ENCODE measurements at regions not wholly inside any gene's neighbourhood (a gene's known extent, or its start where the extent isn't known, plus 50 kb on each side); places are given as distances from the start of the nearest gene placed in this dataset.

- H3K9ac ChIP-seq (ENCODE audit: low read length): no peak overlapping the region
- no peak overlapping the region for H3K27ac ChIP-seq (ENCODE audit: low read length)
- H2AFZ ChIP-seq (ENCODE audit: low read depth, low read length): no peak overlapping the region
- H3K4me2 ChIP-seq (ENCODE audit: low read length): no peak overlapping the region
- H3K27me3 ChIP-seq (ENCODE audit: insufficient read depth, low read depth, low read length): no peaks in the 10 kb centered on the region
- no peaks in the 10 kb centered on the region for H3K9me2 ChIP-seq (ENCODE audit: insufficient read depth, low read length)
- H4K20me1 ChIP-seq (ENCODE audit: insufficient read depth): no peaks in the 10 kb centered on the region
- H3K9me3 ChIP-seq (ENCODE audit: low read length): no peaks in the 10 kb centered on the region
- H3K36me3 ChIP-seq (ENCODE audit: insufficient read depth, low read length): no peaks in the 10 kb centered on the region
- H3K4me3 ChIP-seq (ENCODE audit: low read length): no peak overlapping the region
- H3K79me2 ChIP-seq (replicated peaks; ENCODE audit: insufficient read depth, low read length): no peaks in the 10 kb centered on the region
- no peaks in the 10 kb centered on the region for H3F3A ChIP-seq (ENCODE audit: insufficient read depth, low read length, poor library complexity, severe bottlenecking)
- TF ChIP-seq, protein P1, sequence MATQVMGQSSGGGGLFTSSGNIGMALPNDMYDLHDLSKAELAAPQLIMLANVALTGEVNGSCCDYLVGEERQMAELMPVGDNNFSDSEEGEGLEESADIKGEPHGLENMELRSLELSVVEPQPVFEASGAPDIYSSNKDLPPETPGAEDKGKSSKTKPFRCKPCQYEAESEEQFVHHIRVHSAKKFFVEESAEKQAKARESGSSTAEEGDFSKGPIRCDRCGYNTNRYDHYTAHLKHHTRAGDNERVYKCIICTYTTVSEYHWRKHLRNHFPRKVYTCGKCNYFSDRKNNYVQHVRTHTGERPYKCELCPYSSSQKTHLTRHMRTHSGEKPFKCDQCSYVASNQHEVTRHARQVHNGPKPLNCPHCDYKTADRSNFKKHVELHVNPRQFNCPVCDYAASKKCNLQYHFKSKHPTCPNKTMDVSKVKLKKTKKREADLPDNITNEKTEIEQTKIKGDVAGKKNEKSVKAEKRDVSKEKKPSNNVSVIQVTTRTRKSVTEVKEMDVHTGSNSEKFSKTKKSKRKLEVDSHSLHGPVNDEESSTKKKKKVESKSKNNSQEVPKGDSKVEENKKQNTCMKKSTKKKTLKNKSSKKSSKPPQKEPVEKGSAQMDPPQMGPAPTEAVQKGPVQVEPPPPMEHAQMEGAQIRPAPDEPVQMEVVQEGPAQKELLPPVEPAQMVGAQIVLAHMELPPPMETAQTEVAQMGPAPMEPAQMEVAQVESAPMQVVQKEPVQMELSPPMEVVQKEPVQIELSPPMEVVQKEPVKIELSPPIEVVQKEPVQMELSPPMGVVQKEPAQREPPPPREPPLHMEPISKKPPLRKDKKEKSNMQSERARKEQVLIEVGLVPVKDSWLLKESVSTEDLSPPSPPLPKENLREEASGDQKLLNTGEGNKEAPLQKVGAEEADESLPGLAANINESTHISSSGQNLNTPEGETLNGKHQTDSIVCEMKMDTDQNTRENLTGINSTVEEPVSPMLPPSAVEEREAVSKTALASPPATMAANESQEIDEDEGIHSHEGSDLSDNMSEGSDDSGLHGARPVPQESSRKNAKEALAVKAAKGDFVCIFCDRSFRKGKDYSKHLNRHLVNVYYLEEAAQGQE (IDR thresholded peaks at IDR 0.05; ENCODE audit: borderline replicate concordance): no peak
- no peak for TF ChIP-seq MXI1 (conservative IDR thresholded peaks at IDR 0.05; ENCODE audit: poor library complexity, severe bottlenecking)
- TF ChIP-seq CTCF (IDR thresholded peaks at IDR 0.05; ENCODE audit: poor library complexity, severe bottlenecking): no peak
- TF ChIP-seq POLR2AphosphoS5 (IDR thresholded peaks at IDR 0.05): no peak
- no peak for TF ChIP-seq RAD21 (conservative IDR thresholded peaks at IDR 0.05)
- TF ChIP-seq TAF1 (IDR thresholded peaks at IDR 0.05; ENCODE audit: low read depth): no peak
- no peak for TF ChIP-seq SMC3 (conservative IDR thresholded peaks at IDR 0.05; ENCODE audit: poor library complexity)
- TF ChIP-seq EP300 (conservative IDR thresholded peaks at IDR 0.05; ENCODE audit: poor library complexity, severe bottlenecking): no peak
- no peak for TF ChIP-seq EZH2 (IDR thresholded peaks at IDR 0.05; ENCODE audit: borderline replicate concordance, insufficient read depth, low read length, poor library complexity, severe bottlenecking)
Observed at GRCh38 chr13:71118779-71119364, 748.1 kb downstream of the DACH1 start.

GRCh38 chr13:71117920-71118319 is 749.1 kb downstream of the DACH1 start:
- H2AFZ ChIP-seq (ENCODE audit: low read depth, low read length): no peak overlapping the region
- no peaks in the 10 kb centered on the region for H3K9me2 ChIP-seq (ENCODE audit: insufficient read depth, low read length)
- no peak overlapping the region for H3K9ac ChIP-seq (ENCODE audit: low read length)
- no peaks in the 10 kb centered on the region for H3F3A ChIP-seq (ENCODE audit: insufficient read depth, low read length, poor library complexity, severe bottlenecking)
- no peak for TF ChIP-seq SMC3 (conservative IDR thresholded peaks at IDR 0.05; ENCODE audit: poor library complexity)
- TF ChIP-seq POLR2AphosphoS5 (IDR thresholded peaks at IDR 0.05): no peak
- TF ChIP-seq CTCF (IDR thresholded peaks at IDR 0.05; ENCODE audit: poor library complexity, severe bottlenecking): no peak
- TF ChIP-seq TAF1 (IDR thresholded peaks at IDR 0.05; ENCODE audit: low read depth): no peak
- TF ChIP-seq EP300 (conservative IDR thresholded peaks at IDR 0.05; ENCODE audit: poor library complexity, severe bottlenecking): no peak
- TF ChIP-seq, protein P1 (IDR thresholded peaks at IDR 0.05; ENCODE audit: borderline replicate concordance): no peak
- no peak for TF ChIP-seq MXI1 (conservative IDR thresholded peaks at IDR 0.05; ENCODE audit: poor library complexity, severe bottlenecking)
- TF ChIP-seq RAD21 (conservative IDR thresholded peaks at IDR 0.05): no peak
- no peak for TF ChIP-seq EZH2 (IDR thresholded peaks at IDR 0.05; ENCODE audit: borderline replicate concordance, insufficient read depth, low read length, poor library complexity, severe bottlenecking)
- no peak overlapping the region for H3K4me3 ChIP-seq (ENCODE audit: low read length)
- no peaks in the 10 kb centered on the region for H3K9me3 ChIP-seq (ENCODE audit: low read length)
- no peaks in the 10 kb centered on the region for H4K20me1 ChIP-seq (ENCODE audit: insufficient read depth)
- H3K27me3 ChIP-seq (ENCODE audit: insufficient read depth, low read depth, low read length): no peaks in the 10 kb centered on the region
- H3K4me2 ChIP-seq (ENCODE audit: low read length): no peak overlapping the region
- no peaks in the 10 kb centered on the region for H3K36me3 ChIP-seq (ENCODE audit: insufficient read depth, low read length)
- H3K27ac ChIP-seq (ENCODE audit: low read length): no peak overlapping the region
- no peaks in the 10 kb centered on the region for H3K79me2 ChIP-seq (replicated peaks; ENCODE audit: insufficient read depth, low read length)

Measured in neural cell (in vitro differentiated cells).